Transverse colon (tissue), 4 donors: ENCODE measurements at regions not wholly inside any gene's neighbourhood (a gene's known extent, or its start where the extent isn't known, plus 50 kb on each side); places are given as distances from the start of the nearest gene placed in this dataset.

ENCODE experiments used
- DNase-seq: peaks from one replicate; pipeline ENCODE4 v3.0.0-alpha.2; 2019
- H3K27ac ChIP-seq, 4 donors: fragments of 200-600 bp; sonication (generic); 2 replicates each; pipeline ENCODE4 v1.5.1; 2016 to 2018; ENCODE audit warnings: inconsistent platforms in 4 of 4
- H3K27me3 ChIP-seq: fragments of 200-600 bp; sonication (generic); 2 replicates; pipeline ENCODE4 v1.5.1; 2017; ENCODE audit warnings: inconsistent platforms
- H3K36me3 ChIP-seq, 4 donors: fragments of 200-600 bp; sonication (generic); 2 replicates each; pipeline ENCODE4 v1.5.1; 2017 to 2019; ENCODE audit warnings: inconsistent platforms in 4 of 4
- H3K4me1 ChIP-seq, 4 donors: fragments of 200-600 bp; sonication (generic); 2 replicates each; pipeline ENCODE4 v1.5.1; 2017 to 2020; ENCODE audit warnings: inconsistent platforms in 4 of 4
- H3K4me3 ChIP-seq, 4 donors: fragments of 200-600 bp; sonication (generic); 1 replicate in 1 of 4; 2 replicates in 3 of 4; pipeline versions ENCODE4 v1.5.1 to v1.6.1; 2017 to 2019; ENCODE audit warnings: inconsistent platforms in 4 of 4
- H3K9me3 ChIP-seq, 2 donors: fragments of 200-600 bp; sonication (generic); 2 replicates each; pipeline ENCODE4 v1.5.1; 2017 to 2019; ENCODE audit warnings: inconsistent platforms in 2 of 2
- CTCF ChIP-seq, 5 experiments: fragments of 200-600 bp in 3 of 5; fragments of 450-650 bp in 2 of 5; sonication (generic) in 3 of 5; IDR thresholded peaks; 1 replicate in 2 of 5; 2 replicates in 3 of 5; pipeline ENCODE4 v1.5.1; 2016 to 2017; ENCODE audit warnings: antibody characterized with exemption in 5 of 5, inconsistent platforms in 3 of 5, mild to moderate bottlenecking in 2 of 5, moderate library complexity in 1 of 5
- EP300 ChIP-seq: sonication (generic); formaldehyde crosslinking; IDR thresholded peaks from one replicate; pipeline ENCODE4 v1.6.1; 2017; ENCODE audit warnings: antibody characterized with exemption, low read depth
- POLR2A ChIP-seq: fragments of 450-650 bp; IDR thresholded peaks from one replicate; pipeline ENCODE4 v1.6.1; 2016; ENCODE audit warnings: antibody characterized with exemption, mild to moderate bottlenecking, moderate library complexity
- POLR2AphosphoS5 ChIP-seq, 3 donors: sonication (generic); formaldehyde crosslinking; IDR thresholded peaks; one replicate each; pipeline ENCODE4 v1.6.1; 2016; ENCODE audit warnings: antibody characterized with exemption in 3 of 3
- WGBS, 2 donors: methylation state at CpG; one replicate each; pipeline ENCODE4 v1.1.5; 2018; ENCODE audit warnings: low coverage in 1 of 2; 5-methylcytosine and 5-hydroxymethylcytosine counted together
- in situ Hi-C, 4 donors: fragments of 200-750 bp; cut with MboI; loops; one replicate each; pipeline versions ENCODE4 v1.15.0 to v1.15.1; 2017; ENCODE audit warnings: low sequenced_read_pairs in 3 of 4, low pct_ligation_motif_present in 1 of 4, low pct_unique_long_range_greater_than_20kb in 1 of 4
- intact Hi-C: fragments of 100-400 bp; cut with DNase I; formaldehyde crosslinking; loops from one replicate; pipeline ENCODE4 v1.15.1; 2023; ENCODE audit warnings: low total_unique reads

- peaks cover 0 to 5% of the 10 kb centered on the region in 2 donors for H3K9me3 ChIP-seq
- H3K4me3 ChIP-seq: no peak overlapping the region
- H3K36me3 ChIP-seq: no peaks in the 10 kb centered on the region
- in situ Hi-C loops (no loop called here), intact Hi-C loops (no loop called here)
- H3K27ac ChIP-seq: no peak overlapping the region
- no peak for DNase-seq
- no peaks in the 10 kb centered on the region for H3K4me1 ChIP-seq
- TF ChIP-seq EP300 (no peak), POLR2A (no peak), POLR2AphosphoS5 (IDR thresholded peaks at IDR 0.05) (no peak), CTCF (IDR thresholded peaks at IDR 0.05) (no peak)
- 72 to 93% methylated on average over 2 of the region's 2 CpGs for WGBS, 2 donors
- H3K27me3 ChIP-seq: no peaks in the 10 kb centered on the region
Observed at GRCh38 chr3:21120826-21121225, 630.2 kb downstream of the ZNF385D start.

GRCh38 chr3:21117370-21117769 is 633.6 kb downstream of the ZNF385D start:
- H3K36me3 ChIP-seq: no peaks in the 10 kb centered on the region
- DNase-seq: no peak
- intact Hi-C loops (no loop called here), in situ Hi-C loops (no loop called here)
- no peaks in the 10 kb centered on the region for H3K27me3 ChIP-seq
- 100% methylated on average over 1 of the region's 1 CpG; no CpG with 5 or more reads in 1 of the 2 donors for WGBS, 2 donors
- no peak overlapping the region for H3K4me3 ChIP-seq
- H3K27ac ChIP-seq: no peak overlapping the region
- H3K4me1 ChIP-seq: no peaks in the 10 kb centered on the region
- TF ChIP-seq POLR2AphosphoS5 (IDR thresholded peaks at IDR 0.05): no peak
- TF ChIP-seq EP300: no peak
- TF ChIP-seq CTCF (IDR thresholded peaks at IDR 0.05): no peak
- TF ChIP-seq POLR2A: no peak
- H3K9me3 ChIP-seq: peaks cover 7 to 9% of the 10 kb centered on the region in 2 donors

- Histone ChIP-seq H3K27me3 (no peaks in the 10 kb centered on the region), H3K4me1 (no peaks in the 10 kb centered on the region), H3K27ac (no peak overlapping the region), H3K36me3 (no peaks in the 10 kb centered on the region), H3K4me3 (no peak overlapping the region), H3K9me3 (peaks cover 4% of the 10 kb centered on the region in 2 donors)
- WGBS, 2 donors: 52 to 67% methylated on average over 2 to 3 of the region's 3 CpGs
- no peak for DNase-seq
- intact Hi-C loops: no loop called here
- in situ Hi-C loops: no loop called here
- TF ChIP-seq CTCF (IDR thresholded peaks at IDR 0.05) (no peak), POLR2AphosphoS5 (IDR thresholded peaks at IDR 0.05) (no peak), POLR2A (no peak), EP300 (no peak)
Observed at GRCh38 chr3:21109056-21109455, 642.0 kb downstream of the ZNF385D start.

- DNase-seq: no peak
- TF ChIP-seq CTCF (IDR thresholded peaks at IDR 0.05): no peak
- no peak for TF ChIP-seq POLR2A
- TF ChIP-seq POLR2AphosphoS5 (IDR thresholded peaks at IDR 0.05): no peak
- no peak for TF ChIP-seq EP300
- in situ Hi-C loops: no loop called here
- no peak overlapping the region for H3K4me3 ChIP-seq
- H3K36me3 ChIP-seq: no peaks in the 10 kb centered on the region
- no peaks in the 10 kb centered on the region for H3K27me3 ChIP-seq
- peaks cover 0 to 8% of the 10 kb centered on the region in 2 donors for H3K9me3 ChIP-seq
- 100% methylated on average over 1 of the region's 1 CpG; no CpG with 5 or more reads in 1 of the 2 donors for WGBS, 2 donors
- no peak overlapping the region for H3K27ac ChIP-seq
- no peaks in the 10 kb centered on the region for H3K4me1 ChIP-seq
- intact Hi-C loops: no loop called here
Observed at GRCh38 chr3:21105784-21106183, 645.2 kb downstream of the ZNF385D start.
